ENCODE measurements at regions not wholly inside any gene's neighbourhood (a gene's known extent, or its start where the extent isn't known, plus 50 kb on each side); places are given as distances from the start of the nearest gene placed in this dataset.

DNA sequence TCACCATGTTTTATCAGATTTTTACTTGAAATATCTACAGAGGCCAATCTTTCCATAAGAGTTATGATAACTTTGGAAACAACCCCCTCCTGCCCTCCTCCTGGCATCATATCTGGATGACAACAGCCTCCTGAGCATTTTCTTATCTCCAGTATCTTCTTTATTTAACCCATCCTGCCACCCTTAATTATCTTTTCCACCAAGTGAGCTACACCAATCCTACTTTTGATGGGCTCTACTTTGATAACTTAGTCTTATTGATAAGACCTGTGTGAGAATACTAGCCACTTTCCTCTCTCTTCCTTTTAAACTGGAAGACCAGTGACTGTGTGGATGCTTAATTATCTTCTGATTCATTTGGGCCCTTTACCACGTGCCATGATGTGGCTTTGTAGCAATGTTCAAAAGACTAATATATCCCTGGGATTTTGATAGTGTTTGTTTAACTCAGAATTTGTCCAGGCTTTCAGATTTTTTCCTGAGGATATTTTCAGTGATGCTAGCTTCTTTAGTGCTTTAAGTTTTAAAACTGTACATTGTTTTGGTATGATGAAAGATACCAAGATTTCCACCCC lies 330.1 kb upstream of the GIMD1 start:
- TF ChIP-seq, protein P1, sequence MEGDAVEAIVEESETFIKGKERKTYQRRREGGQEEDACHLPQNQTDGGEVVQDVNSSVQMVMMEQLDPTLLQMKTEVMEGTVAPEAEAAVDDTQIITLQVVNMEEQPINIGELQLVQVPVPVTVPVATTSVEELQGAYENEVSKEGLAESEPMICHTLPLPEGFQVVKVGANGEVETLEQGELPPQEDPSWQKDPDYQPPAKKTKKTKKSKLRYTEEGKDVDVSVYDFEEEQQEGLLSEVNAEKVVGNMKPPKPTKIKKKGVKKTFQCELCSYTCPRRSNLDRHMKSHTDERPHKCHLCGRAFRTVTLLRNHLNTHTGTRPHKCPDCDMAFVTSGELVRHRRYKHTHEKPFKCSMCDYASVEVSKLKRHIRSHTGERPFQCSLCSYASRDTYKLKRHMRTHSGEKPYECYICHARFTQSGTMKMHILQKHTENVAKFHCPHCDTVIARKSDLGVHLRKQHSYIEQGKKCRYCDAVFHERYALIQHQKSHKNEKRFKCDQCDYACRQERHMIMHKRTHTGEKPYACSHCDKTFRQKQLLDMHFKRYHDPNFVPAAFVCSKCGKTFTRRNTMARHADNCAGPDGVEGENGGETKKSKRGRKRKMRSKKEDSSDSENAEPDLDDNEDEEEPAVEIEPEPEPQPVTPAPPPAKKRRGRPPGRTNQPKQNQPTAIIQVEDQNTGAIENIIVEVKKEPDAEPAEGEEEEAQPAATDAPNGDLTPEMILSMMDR (IDR thresholded peaks at IDR 0.05) = no peak
- TF ChIP-seq EP300 (IDR thresholded peaks at IDR 0.05) = no peak

Data from suprapubic skin (tissue), 3 donors.